Activated CD4-positive, alpha-beta memory T cell treated with anti-CD3 and anti-CD28 coated beads for 36 hours (primary cell): ENCODE measurements at regions not wholly inside any gene's neighbourhood (a gene's known extent, or its start where the extent isn't known, plus 50 kb on each side); places are given as distances from the start of the nearest gene placed in this dataset.

Experiments
- CTCF ChIA-PET: fragments of 350-600 bp; sonication (Branson Sonifier 250); formaldehyde crosslinking; loops from one replicate; lab custom pipeline; 2021; ENCODE audit warnings: antibody characterized with exemption, inconsistent platforms; lab: Charles Lee
- POLR2A ChIA-PET: fragments of 350-600 bp; sonication (Branson Sonifier 250); formaldehyde crosslinking; loops from one replicate; lab custom pipeline; 2021; ENCODE audit warnings: antibody characterized with exemption; lab: Charles Lee
- DNase-seq: peaks from one replicate; pipeline ENCODE4 v3.0.0-alpha.2; 2020
- H3K27ac Mint-ChIP-seq: one replicate; pipeline ENCODE4 v1.8.0; 2021; ENCODE audit warnings: mixed read lengths
- H3K27me3 Mint-ChIP-seq: one replicate; pipeline ENCODE4 v1.8.0; 2021; ENCODE audit warnings: mixed read lengths
- H3K36me3 Mint-ChIP-seq: one replicate; pipeline ENCODE4 v1.8.0; 2021; ENCODE audit warnings: mixed read lengths
- H3K4me1 Mint-ChIP-seq: one replicate; pipeline ENCODE4 v1.8.0; 2021; ENCODE audit warnings: low read depth, mixed read lengths
- H3K4me3 Mint-ChIP-seq: one replicate; pipeline ENCODE4 v1.8.0; 2021; ENCODE audit warnings: mild to moderate bottlenecking, mixed read lengths
- H3K9me3 Mint-ChIP-seq: one replicate; pipeline ENCODE4 v1.8.0; 2021; ENCODE audit warnings: mixed read lengths
- intact Hi-C: fragments of 100-400 bp; cut with micrococcal nuclease; formaldehyde crosslinking; loops from one replicate; pipeline ENCODE4 v1.15.1; 2023

GRCh38 chr18:27856820-27857219 is 320.1 kb downstream of the CDH2 start:
- POLR2A ChIA-PET: no interaction called here
- H3K4me1 Mint-ChIP-seq: no peaks in the 10 kb centered on the region
- intact Hi-C loops: no loop called here
- no peak overlapping the region for H3K27ac Mint-ChIP-seq
- H3K36me3 Mint-ChIP-seq: no peaks in the 10 kb centered on the region
- H3K27me3 Mint-ChIP-seq: no peaks in the 10 kb centered on the region
- CTCF ChIA-PET: no interaction called here
- no peak for DNase-seq
- H3K4me3 Mint-ChIP-seq: no peak overlapping the region
- H3K9me3 Mint-ChIP-seq: peaks cover 24% of the 10 kb centered on the region

- DNase-seq: no peak
- Mint-ChIP-seq H3K4me1 (no peaks in the 10 kb centered on the region), H3K36me3 (no peaks in the 10 kb centered on the region), H3K27ac (no peak overlapping the region), H3K27me3 (no peaks in the 10 kb centered on the region), H3K9me3 (peaks cover 26% of the 10 kb centered on the region), H3K4me3 (no peak overlapping the region)
- POLR2A ChIA-PET: no interaction called here
- intact Hi-C loops: no loop called here
- CTCF ChIA-PET: no interaction called here
Observed at GRCh38 chr18:27855486-27855885, 321.4 kb downstream of the CDH2 start.

GRCh38 chr18:27854631-27855030 is 322.3 kb downstream of the CDH2 start:
- Mint-ChIP-seq H3K36me3 (no peaks in the 10 kb centered on the region), H3K4me1 (no peaks in the 10 kb centered on the region), H3K27ac (no peak overlapping the region), H3K4me3 (no peak overlapping the region), H3K27me3 (no peaks in the 10 kb centered on the region), H3K9me3 (peaks cover 28% of the 10 kb centered on the region)
- CTCF ChIA-PET: no interaction called here
- intact Hi-C loops: no loop called here
- DNase-seq: no peak
- POLR2A ChIA-PET: no interaction called here

- H3K4me3 Mint-ChIP-seq: no peak overlapping the region
- no peaks in the 10 kb centered on the region for H3K27me3 Mint-ChIP-seq
- intact Hi-C loops: no loop called here
- H3K36me3 Mint-ChIP-seq: no peaks in the 10 kb centered on the region
- no peaks in the 10 kb centered on the region for H3K4me1 Mint-ChIP-seq
- H3K27ac Mint-ChIP-seq: no peak overlapping the region
- H3K9me3 Mint-ChIP-seq: peaks cover 19% of the 10 kb centered on the region
- no peak for DNase-seq
- ChIA-PET CTCF (no interaction called here), POLR2A (no interaction called here)
Observed at GRCh38 chr18:27848336-27848735, 328.6 kb downstream of the CDH2 start.

- Mint-ChIP-seq H3K9me3 (peaks cover 17% of the 10 kb centered on the region), H3K4me3 (no peak overlapping the region), H3K4me1 (no peaks in the 10 kb centered on the region), H3K27me3 (no peaks in the 10 kb centered on the region), H3K36me3 (no peaks in the 10 kb centered on the region), H3K27ac (no peak overlapping the region)
- ChIA-PET CTCF (no interaction called here), POLR2A (no interaction called here)
- DNase-seq: no peak
- intact Hi-C loops: no loop called here
Observed at GRCh38 chr18:27847412-27847811, 329.5 kb downstream of the CDH2 start.

- DNase-seq: no peak
- no peaks in the 10 kb centered on the region for H3K27me3 Mint-ChIP-seq
Observed at GRCh38 chr18:27845897-27846296, 331.0 kb downstream of the CDH2 start.

GRCh38 chr18:27843783-27844777 is 332.9 kb downstream of the CDH2 start:
- CTCF ChIA-PET: no interaction called here
- Mint-ChIP-seq H3K9me3 (peaks cover 20% of the 10 kb centered on the region), H3K36me3 (no peaks in the 10 kb centered on the region), H3K27me3 (no peaks in the 10 kb centered on the region), H3K4me1 (no peaks in the 10 kb centered on the region), H3K4me3 (no peak overlapping the region), H3K27ac (no peak overlapping the region)
- POLR2A ChIA-PET: no interaction called here
- intact Hi-C loops: no loop called here
- DNase-seq: no peak

More at GRCh38 chr18:27845897-27846296, 331.0 kb downstream of the CDH2 start:
- CTCF ChIA-PET: no interaction called here
- intact Hi-C loops: no loop called here
- Mint-ChIP-seq H3K9me3 (peaks cover 24% of the 10 kb centered on the region), H3K36me3 (no peaks in the 10 kb centered on the region), H3K27ac (no peak overlapping the region), H3K4me3 (no peak overlapping the region), H3K4me1 (no peaks in the 10 kb centered on the region)
- POLR2A ChIA-PET: no interaction called here

- ChIA-PET CTCF (no interaction called here), POLR2A (no interaction called here)
- Mint-ChIP-seq H3K9me3 (peaks cover 11% of the 10 kb centered on the region), H3K4me1 (no peaks in the 10 kb centered on the region), H3K27ac (no peak overlapping the region), H3K4me3 (no peak overlapping the region), H3K36me3 (no peaks in the 10 kb centered on the region), H3K27me3 (no peaks in the 10 kb centered on the region)
- no peak for DNase-seq
- intact Hi-C loops: no loop called here
Observed at GRCh38 chr18:27839141-27839540, 337.8 kb downstream of the CDH2 start.

- ChIA-PET CTCF (no interaction called here), POLR2A (no interaction called here)
- H3K4me3 Mint-ChIP-seq: no peak overlapping the region
- no peak overlapping the region for H3K27ac Mint-ChIP-seq
- H3K27me3 Mint-ChIP-seq: no peaks in the 10 kb centered on the region
- intact Hi-C loops: no loop called here
- H3K36me3 Mint-ChIP-seq: no peaks in the 10 kb centered on the region
- H3K4me1 Mint-ChIP-seq: no peaks in the 10 kb centered on the region
- peaks cover 15% of the 10 kb centered on the region for H3K9me3 Mint-ChIP-seq
- DNase-seq: no peak
Observed at GRCh38 chr18:27838225-27838624, 338.7 kb downstream of the CDH2 start.

- intact Hi-C loops: no loop called here
- Mint-ChIP-seq H3K27me3 (no peaks in the 10 kb centered on the region), H3K4me3 (no peak overlapping the region), H3K27ac (no peak overlapping the region), H3K9me3 (peaks cover 19% of the 10 kb centered on the region), H3K4me1 (no peaks in the 10 kb centered on the region), H3K36me3 (no peaks in the 10 kb centered on the region)
- ChIA-PET POLR2A (no interaction called here), CTCF (no interaction called here)
- DNase-seq: no peak
Observed at GRCh38 chr18:27826101-27826500, 350.8 kb downstream of the CDH2 start.

- peaks cover 16% of the 10 kb centered on the region for H3K9me3 Mint-ChIP-seq
- ChIA-PET CTCF (no interaction called here), POLR2A (no interaction called here)
- H3K36me3 Mint-ChIP-seq: no peaks in the 10 kb centered on the region
- no peak overlapping the region for H3K27ac Mint-ChIP-seq
- H3K4me1 Mint-ChIP-seq: no peaks in the 10 kb centered on the region
- H3K4me3 Mint-ChIP-seq: no peak overlapping the region
- no peaks in the 10 kb centered on the region for H3K27me3 Mint-ChIP-seq
- intact Hi-C loops: no loop called here
- no peak for DNase-seq
Observed at GRCh38 chr18:27825689-27826088, 351.2 kb downstream of the CDH2 start.

- Mint-ChIP-seq H3K36me3 (no peaks in the 10 kb centered on the region), H3K27me3 (no peaks in the 10 kb centered on the region), H3K4me3 (no peak overlapping the region), H3K9me3 (peaks cover 15% of the 10 kb centered on the region), H3K27ac (no peak overlapping the region), H3K4me1 (no peaks in the 10 kb centered on the region)
- intact Hi-C loops: no loop called here
- POLR2A ChIA-PET: no interaction called here
- DNase-seq: no peak
- CTCF ChIA-PET: no interaction called here
Observed at GRCh38 chr18:27824841-27825681, 351.9 kb downstream of the CDH2 start.
